CD14-positive monocyte (primary cell): ENCODE measurements at regions not wholly inside any gene's neighbourhood (a gene's known extent, or its start where the extent isn't known, plus 50 kb on each side); places are given as distances from the start of the nearest gene placed in this dataset.

Experiments
- DNase-seq, 3 donors: peaks; one replicate each; pipeline ENCODE4 v3.0.0-alpha.2; 2011 to 2022
- H2AFZ ChIP-seq: 2 replicates; pipeline ENCODE4 v1.6.0; 2012; ENCODE audit warnings: mild to moderate bottlenecking, low read depth, low read length, inconsistent platforms; ENCODE audit not compliant: insufficient read depth, poor library complexity, severe bottlenecking
- H3K27ac ChIP-seq, 2 donors: 1 replicate in 1 of 2; 2 replicates in 1 of 2; pipeline ENCODE4 v1.5.1; 2012 to 2013; ENCODE audit warnings: low read length in 2 of 2, control low read depth in 1 of 2, inconsistent platforms in 1 of 2, low read depth in 1 of 2, mild to moderate bottlenecking in 1 of 2
- H3K27me3 ChIP-seq, 2 donors: one replicate each; pipeline versions ENCODE4 v1.6.0 to v1.6.1; 2011 to 2013; ENCODE audit warnings: low read length in 2 of 2; ENCODE audit not compliant: control insufficient read depth in 2 of 2, insufficient read depth in 2 of 2
- H3K36me3 ChIP-seq, 2 donors: replicated peaks in 1 of 2; 1 replicate in 1 of 2; 2 replicates in 1 of 2; pipeline versions ENCODE4 v1.5.1 to v1.6.1; 2012 to 2013; ENCODE audit warnings: low read length in 2 of 2, control low read depth in 1 of 2, inconsistent platforms in 1 of 2, mild to moderate bottlenecking in 1 of 2; ENCODE audit not compliant: insufficient read depth in 2 of 2, control insufficient read depth in 1 of 2
- H3K4me1 ChIP-seq, 2 donors: 1 replicate in 1 of 2; 2 replicates in 1 of 2; pipeline versions ENCODE4 v1.5.1 to v1.6.1; 2012 to 2013; ENCODE audit warnings: low read length in 2 of 2, control low read depth in 1 of 2, inconsistent platforms in 1 of 2, mild to moderate bottlenecking in 1 of 2, moderate library complexity in 1 of 2; ENCODE audit not compliant: insufficient read depth in 2 of 2, control insufficient read depth in 1 of 2
- H3K4me2 ChIP-seq: replicated peaks from 2 replicates; pipeline ENCODE3; 2012; ENCODE audit warnings: low read length, moderate library complexity, mild to moderate bottlenecking; ENCODE audit not compliant: poor library complexity, severe bottlenecking; ENCODE audit errors: extremely low read depth
- H3K4me3 ChIP-seq, 3 experiments: fragments of 200-600 bp in 1 of 3; sonication (generic) in 1 of 3; replicated peaks in 1 of 3; 1 replicate in 2 of 3; 2 replicates in 1 of 3; pipeline ENCODE4 v1.5.1; 2011 to 2013; ENCODE audit warnings: low read length in 3 of 3, mild to moderate bottlenecking in 3 of 3, control low read depth in 2 of 3, low read depth in 2 of 3, inconsistent platforms in 1 of 3, moderate library complexity in 1 of 3
- H3K79me2 ChIP-seq: 2 replicates; pipeline ENCODE4 v1.6.0; 2012; ENCODE audit warnings: mild to moderate bottlenecking, control low read depth, inconsistent platforms, low read length, moderate library complexity; ENCODE audit not compliant: insufficient read depth
- H3K9ac ChIP-seq: 2 replicates; pipeline ENCODE4 v1.6.0; 2017; ENCODE audit warnings: low read length, mild to moderate bottlenecking; ENCODE audit not compliant: insufficient read depth, poor library complexity, severe bottlenecking
- H3K9me3 ChIP-seq, 2 donors: replicated peaks in 1 of 2; 1 replicate in 1 of 2; 2 replicates in 1 of 2; pipeline versions ENCODE4 v1.5.1 to v1.6.1; 2012 to 2013; ENCODE audit warnings: low read length in 2 of 2, control low read depth in 1 of 2; ENCODE audit not compliant: control insufficient read depth in 1 of 2, insufficient read depth in 1 of 2
- H4K20me1 ChIP-seq: 2 replicates; pipeline ENCODE4 v1.6.0; 2012; ENCODE audit warnings: mild to moderate bottlenecking, low read length, control low read depth, moderate library complexity; ENCODE audit not compliant: insufficient read depth
- H3K27ac Mint-ChIP-seq, 7 donors: one replicate each; pipeline ENCODE4 v1.8.0; 2020; ENCODE audit warnings: mild to moderate bottlenecking in 7 of 7, mixed read lengths in 7 of 7, moderate library complexity in 6 of 7, inconsistent platforms in 2 of 7
- H3K27me3 Mint-ChIP-seq, 3 donors: one replicate each; pipeline ENCODE4 v1.8.0; 2021 to 2022; ENCODE audit warnings: low read depth in 3 of 3, mild to moderate bottlenecking in 3 of 3, mixed read lengths in 3 of 3, moderate library complexity in 3 of 3, inconsistent platforms in 1 of 3
- H3K36me3 Mint-ChIP-seq, 2 donors: one replicate each; pipeline ENCODE4 v1.8.0; 2020; ENCODE audit warnings: mixed read lengths in 2 of 2, inconsistent platforms in 1 of 2, mild to moderate bottlenecking in 1 of 2
- H3K4me1 Mint-ChIP-seq: one replicate; pipeline ENCODE4 v1.8.0; 2020; ENCODE audit warnings: mild to moderate bottlenecking, mixed read lengths
- H3K4me3 Mint-ChIP-seq, 2 donors: one replicate each; pipeline ENCODE4 v1.8.0; 2020; ENCODE audit warnings: mild to moderate bottlenecking in 2 of 2, mixed read lengths in 2 of 2, moderate library complexity in 1 of 2
- H3K9me3 Mint-ChIP-seq, 7 donors: one replicate each; pipeline ENCODE4 v1.8.0; 2020 to 2022; ENCODE audit warnings: mixed read lengths in 7 of 7, mild to moderate bottlenecking in 6 of 7, moderate library complexity in 6 of 7, inconsistent platforms in 2 of 7
- WGBS: methylation state at CpG from one replicate; pipeline ENCODE4 v1.1.5; 2013; ENCODE audit warnings: missing lambda C conversion rate; ENCODE audit not compliant: insufficient coverage; 5-methylcytosine and 5-hydroxymethylcytosine counted together
- intact Hi-C, 2 donors: fragments of 100-400 bp; cut with micrococcal nuclease; formaldehyde crosslinking; loops; one replicate each; pipeline versions ENCODE4 v1.15.0 to v1.15.1; 2023
- TF ChIP-seq, protein P1 (sequence below): fragments of 200-600 bp; IDR thresholded peaks from one replicate; pipeline ENCODE4 v1.8.0; 2022; ENCODE audit warnings: antibody characterized with exemption, mild to moderate bottlenecking

DNA sequence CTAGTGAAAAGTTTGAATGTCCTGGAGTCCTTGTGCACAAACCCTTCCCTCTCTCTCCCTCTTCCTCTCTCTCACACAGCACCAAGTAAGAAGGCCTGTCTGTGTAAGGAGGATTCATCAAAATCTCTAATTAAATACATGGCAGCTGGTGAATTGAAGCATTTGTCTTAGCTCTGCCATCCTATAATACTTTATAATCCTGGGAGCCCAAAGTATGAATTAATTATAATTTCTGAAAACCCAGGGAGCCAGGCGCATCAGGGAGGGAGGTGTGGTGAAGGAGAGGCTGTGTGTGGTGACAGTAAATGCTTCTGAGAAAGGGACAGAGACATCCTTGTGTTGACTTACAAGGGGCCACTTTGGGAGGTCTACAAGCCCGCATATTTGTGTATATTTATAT, 691.4 kb upstream of the EEF2KMT start:
- H3K27ac ChIP-seq = no peak overlapping the region
- H2AFZ ChIP-seq = no peak overlapping the region
- no peaks in the 10 kb centered on the region for H3K36me3 Mint-ChIP-seq
- H4K20me1 ChIP-seq = no peaks in the 10 kb centered on the region
- DNase-seq = no peak
- H3K9ac ChIP-seq = no peak overlapping the region
- peaks cover 8 to 21% of the 10 kb centered on the region in 2 donors for H3K9me3 ChIP-seq
- H3K79me2 ChIP-seq = no peaks in the 10 kb centered on the region
- H3K27me3 Mint-ChIP-seq = peaks cover 0 to 1% (median 1%) of the 10 kb centered on the region in 3 donors
- H3K4me3 Mint-ChIP-seq = no peak overlapping the region
- 75% methylated on average over 1 of the region's 2 CpGs for WGBS
- intact Hi-C loops = no loop called here
- H3K36me3 ChIP-seq = no peaks in the 10 kb centered on the region
- H3K27me3 ChIP-seq = no peaks in the 10 kb centered on the region
- H3K4me1 ChIP-seq = no peaks in the 10 kb centered on the region
- no peaks in the 10 kb centered on the region for H3K4me1 Mint-ChIP-seq
- no peak overlapping the region for H3K27ac Mint-ChIP-seq
- peaks cover 4 to 19% (median 7%) of the 10 kb centered on the region in 7 donors for H3K9me3 Mint-ChIP-seq
- no peak overlapping the region for H3K4me2 ChIP-seq
- TF ChIP-seq, protein P1, sequence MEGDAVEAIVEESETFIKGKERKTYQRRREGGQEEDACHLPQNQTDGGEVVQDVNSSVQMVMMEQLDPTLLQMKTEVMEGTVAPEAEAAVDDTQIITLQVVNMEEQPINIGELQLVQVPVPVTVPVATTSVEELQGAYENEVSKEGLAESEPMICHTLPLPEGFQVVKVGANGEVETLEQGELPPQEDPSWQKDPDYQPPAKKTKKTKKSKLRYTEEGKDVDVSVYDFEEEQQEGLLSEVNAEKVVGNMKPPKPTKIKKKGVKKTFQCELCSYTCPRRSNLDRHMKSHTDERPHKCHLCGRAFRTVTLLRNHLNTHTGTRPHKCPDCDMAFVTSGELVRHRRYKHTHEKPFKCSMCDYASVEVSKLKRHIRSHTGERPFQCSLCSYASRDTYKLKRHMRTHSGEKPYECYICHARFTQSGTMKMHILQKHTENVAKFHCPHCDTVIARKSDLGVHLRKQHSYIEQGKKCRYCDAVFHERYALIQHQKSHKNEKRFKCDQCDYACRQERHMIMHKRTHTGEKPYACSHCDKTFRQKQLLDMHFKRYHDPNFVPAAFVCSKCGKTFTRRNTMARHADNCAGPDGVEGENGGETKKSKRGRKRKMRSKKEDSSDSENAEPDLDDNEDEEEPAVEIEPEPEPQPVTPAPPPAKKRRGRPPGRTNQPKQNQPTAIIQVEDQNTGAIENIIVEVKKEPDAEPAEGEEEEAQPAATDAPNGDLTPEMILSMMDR = no peak
- H3K4me3 ChIP-seq = no peak overlapping the region

GRCh38 chr16:5781436-5781835, 683.8 kb upstream of the EEF2KMT start:
- no CpG with 5 or more reads among the region's 4 CpGs for WGBS
- H3K27ac Mint-ChIP-seq = no peak overlapping the region
- no peaks in the 10 kb centered on the region for H3K27me3 ChIP-seq

More at GRCh38 chr16:5781436-5781835, 683.8 kb upstream of the EEF2KMT start:
- H3K79me2 ChIP-seq = no peaks in the 10 kb centered on the region
- no peak overlapping the region for H3K4me2 ChIP-seq
- H3K4me3 ChIP-seq = no peak overlapping the region
- TF ChIP-seq, protein P1 = no peak
- Mint-ChIP-seq H3K4me1 (no peaks in the 10 kb centered on the region), H3K9me3 (peaks cover 2 to 20% (median 7%) of the 10 kb centered on the region in 7 donors), H3K27me3 (peaks cover 0 to 1% (median 0%) of the 10 kb centered on the region in 3 donors), H3K36me3 (no peaks in the 10 kb centered on the region), H3K4me3 (no peak overlapping the region)
- intact Hi-C loops = no loop called here
- H3K4me1 ChIP-seq = no peaks in the 10 kb centered on the region
- H3K27ac ChIP-seq = no peak overlapping the region
- DNase-seq = no peak
- H2AFZ ChIP-seq = no peak overlapping the region
- H3K9ac ChIP-seq = no peak overlapping the region
- H3K36me3 ChIP-seq = no peaks in the 10 kb centered on the region
- no peaks in the 10 kb centered on the region for H4K20me1 ChIP-seq
- H3K9me3 ChIP-seq = peaks cover 7 to 8% of the 10 kb centered on the region in 2 donors
